Osteocyte (in vitro differentiated cells): ENCODE measurements at regions not wholly inside any gene's neighbourhood (a gene's known extent, or its start where the extent isn't known, plus 50 kb on each side); places are given as distances from the start of the nearest gene placed in this dataset.

ENCODE experiments used
- DNase-seq: peaks from one replicate; pipeline ENCODE4 v3.0.0; 2021; ENCODE audit warnings: mixed read lengths; ENCODE audit not compliant: unreplicated experiment; ENCODE audit errors: extremely low spot score
- H3K27ac Mint-ChIP-seq: one replicate; pipeline ENCODE4 v1.8.0; 2021; ENCODE audit warnings: mild to moderate bottlenecking, mixed read lengths; ENCODE audit not compliant: unreplicated experiment
- H3K27me3 Mint-ChIP-seq: one replicate; pipeline ENCODE4 v1.8.0; 2021; ENCODE audit warnings: mixed read lengths; ENCODE audit not compliant: unreplicated experiment
- H3K36me3 Mint-ChIP-seq: one replicate; pipeline ENCODE4 v1.8.0; 2021; ENCODE audit warnings: mixed read lengths; ENCODE audit not compliant: unreplicated experiment
- H3K4me1 Mint-ChIP-seq: one replicate; pipeline ENCODE4 v1.8.0; 2021; ENCODE audit warnings: mixed read lengths; ENCODE audit not compliant: unreplicated experiment
- H3K4me3 Mint-ChIP-seq: one replicate; pipeline ENCODE4 v1.8.0; 2021; ENCODE audit warnings: mild to moderate bottlenecking, moderate library complexity, mixed read lengths; ENCODE audit not compliant: unreplicated experiment
- H3K9me3 Mint-ChIP-seq: one replicate; pipeline ENCODE4 v1.8.0; 2021; ENCODE audit warnings: mixed read lengths; ENCODE audit not compliant: unreplicated experiment
- CTCF ChIP-seq: fragments of 200-600 bp; sonication (generic); IDR thresholded peaks from 2 replicates; pipeline ENCODE4 v1.5.0; 2021; ENCODE audit warnings: antibody characterized with exemption, mild to moderate bottlenecking, moderate library complexity

GRCh38 chr1:43067977-43068751 is 103.9 kb downstream of the EBNA1BP2 start:
- no peak for TF ChIP-seq CTCF
- no peak for DNase-seq
- Mint-ChIP-seq H3K36me3 (no peaks in the 10 kb centered on the region), H3K27ac (no peak overlapping the region), H3K9me3 (no peaks in the 10 kb centered on the region), H3K27me3 (no peaks in the 10 kb centered on the region), H3K4me3 (no peak overlapping the region), H3K4me1 (peaks cover 17% of the 10 kb centered on the region)

GRCh38 chr1:43067233-43067745 is 104.8 kb downstream of the EBNA1BP2 start:
- H3K9me3 Mint-ChIP-seq: no peaks in the 10 kb centered on the region
- H3K4me1 Mint-ChIP-seq: peaks cover 17% of the 10 kb centered on the region
- no peak overlapping the region for H3K27ac Mint-ChIP-seq
- no peak for TF ChIP-seq CTCF
- no peak overlapping the region for H3K4me3 Mint-ChIP-seq
- no peaks in the 10 kb centered on the region for H3K27me3 Mint-ChIP-seq
- H3K36me3 Mint-ChIP-seq: no peaks in the 10 kb centered on the region
- no peak for DNase-seq

- no peaks in the 10 kb centered on the region for H3K36me3 Mint-ChIP-seq
- no peak for DNase-seq
- no peaks in the 10 kb centered on the region for H3K27me3 Mint-ChIP-seq
- no peak overlapping the region for H3K4me3 Mint-ChIP-seq
- no peak overlapping the region for H3K27ac Mint-ChIP-seq
- no peaks in the 10 kb centered on the region for H3K9me3 Mint-ChIP-seq
- peaks cover 17% of the 10 kb centered on the region for H3K4me1 Mint-ChIP-seq
- TF ChIP-seq CTCF: no peak
Observed at GRCh38 chr1:43066578-43066977, 105.5 kb downstream of the EBNA1BP2 start.

GRCh38 chr1:43065616-43066399 is 106.3 kb downstream of the EBNA1BP2 start:
- no peak for TF ChIP-seq CTCF
- no peaks in the 10 kb centered on the region for H3K27me3 Mint-ChIP-seq
- H3K4me1 Mint-ChIP-seq: peaks cover 17% of the 10 kb centered on the region
- H3K36me3 Mint-ChIP-seq: no peaks in the 10 kb centered on the region
- no peak overlapping the region for H3K4me3 Mint-ChIP-seq
- H3K27ac Mint-ChIP-seq: no peak overlapping the region
- DNase-seq: no peak
- H3K9me3 Mint-ChIP-seq: no peaks in the 10 kb centered on the region

GRCh38 chr1:43065191-43065590 is 106.5 kb upstream of the SLC2A1 start:
- no peak for TF ChIP-seq CTCF
- H3K4me1 Mint-ChIP-seq: peaks cover 13% of the 10 kb centered on the region
- H3K9me3 Mint-ChIP-seq: no peaks in the 10 kb centered on the region
- no peak overlapping the region for H3K4me3 Mint-ChIP-seq
- H3K36me3 Mint-ChIP-seq: no peaks in the 10 kb centered on the region
- H3K27me3 Mint-ChIP-seq: no peaks in the 10 kb centered on the region
- DNase-seq: no peak
- H3K27ac Mint-ChIP-seq: no peak overlapping the region
